ENCODE measurements at regions not wholly inside any gene's neighbourhood (a gene's known extent, or its start where the extent isn't known, plus 50 kb on each side); places are given as distances from the start of the nearest gene placed in this dataset.

GRCh38 chr14:53896726-53897125 lies 59.9 kb downstream of the BMP4 start:
- no peaks in the 10 kb centered on the region for H3K27me3 Mint-ChIP-seq
- H3K36me3 Mint-ChIP-seq = no peaks in the 10 kb centered on the region
- H3K4me3 Mint-ChIP-seq = no peak overlapping the region
- DNase-seq (ENCODE audit: extremely low spot score, unreplicated experiment) = no peak
- no peak overlapping the region for H3K27ac Mint-ChIP-seq
- no peaks in the 10 kb centered on the region for H3K4me1 Mint-ChIP-seq (ENCODE audit: unreplicated experiment)
- no peaks in the 10 kb centered on the region for H3K9me3 Mint-ChIP-seq
- TF ChIP-seq CTCF (conservative IDR thresholded peaks at IDR 0.05) = no peak

GRCh38 chr14:53894456-53894855 lies 62.2 kb downstream of the BMP4 start:
- no peak for DNase-seq (ENCODE audit: extremely low spot score, unreplicated experiment)
- no peak for TF ChIP-seq CTCF (conservative IDR thresholded peaks at IDR 0.05)
- Mint-ChIP-seq H3K36me3 (no peaks in the 10 kb centered on the region), H3K9me3 (no peaks in the 10 kb centered on the region), H3K27me3 (peaks cover 4% of the 10 kb centered on the region), H3K4me3 (no peak overlapping the region), H3K4me1 (ENCODE audit: unreplicated experiment) (no peaks in the 10 kb centered on the region), H3K27ac (no peak overlapping the region)

DNA sequence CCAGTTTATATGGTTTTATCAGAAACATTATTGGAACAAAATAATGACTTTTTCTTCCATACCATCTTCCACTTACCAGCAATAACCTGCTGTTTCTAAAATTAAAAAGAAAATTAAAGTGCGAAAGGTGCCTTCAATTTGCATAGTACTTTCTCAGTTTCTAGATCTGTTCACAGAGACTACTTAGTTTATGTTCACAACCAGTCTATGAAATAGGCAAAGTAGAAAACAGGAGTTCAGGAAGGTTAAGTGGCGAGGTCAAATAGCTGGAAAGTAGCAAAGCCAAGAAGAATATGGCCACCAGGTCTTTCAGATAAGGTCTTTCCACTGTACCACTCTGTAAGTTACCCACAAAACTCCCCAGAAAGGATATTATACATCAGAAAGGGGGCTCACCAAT lies 63.3 kb downstream of the BMP4 start:
- peaks cover 4% of the 10 kb centered on the region for H3K27me3 Mint-ChIP-seq
- H3K4me3 Mint-ChIP-seq = no peak overlapping the region
- TF ChIP-seq CTCF (conservative IDR thresholded peaks at IDR 0.05) = no peak
- H3K27ac Mint-ChIP-seq = no peak overlapping the region
- no peaks in the 10 kb centered on the region for H3K36me3 Mint-ChIP-seq
- no peaks in the 10 kb centered on the region for H3K9me3 Mint-ChIP-seq
- peaks cover 6% of the 10 kb centered on the region for H3K4me1 Mint-ChIP-seq (ENCODE audit: unreplicated experiment)
- no peak for DNase-seq (ENCODE audit: extremely low spot score, unreplicated experiment)

- Mint-ChIP-seq H3K27ac (no peak overlapping the region), H3K9me3 (peaks cover 5% of the 10 kb centered on the region), H3K4me3 (no peak overlapping the region), H3K36me3 (no peaks in the 10 kb centered on the region), H3K27me3 (peaks cover 4% of the 10 kb centered on the region), H3K4me1 (ENCODE audit: unreplicated experiment) (peaks cover 12% of the 10 kb centered on the region)
- no peak for TF ChIP-seq CTCF (conservative IDR thresholded peaks at IDR 0.05)
- DNase-seq (ENCODE audit: extremely low spot score, unreplicated experiment) = no peak
These were observed 66.0 kb downstream of the BMP4 start for GRCh38 chr14:53890611-53891101.

GRCh38 chr14:53888535-53889386 lies 67.9 kb downstream of the BMP4 start:
- peaks cover 21% of the 10 kb centered on the region for H3K4me1 Mint-ChIP-seq (ENCODE audit: unreplicated experiment)
- no peaks in the 10 kb centered on the region for H3K36me3 Mint-ChIP-seq
- H3K27me3 Mint-ChIP-seq = peaks cover 4% of the 10 kb centered on the region
- no peak overlapping the region for H3K27ac Mint-ChIP-seq
- H3K4me3 Mint-ChIP-seq = peak overlapping the region; percentile 0
- peaks cover 5% of the 10 kb centered on the region for H3K9me3 Mint-ChIP-seq
- no peak for TF ChIP-seq CTCF (conservative IDR thresholded peaks at IDR 0.05)
- DNase-seq (ENCODE audit: extremely low spot score, unreplicated experiment) = no peak
